GM23338 (cell line): ENCODE measurements at regions not wholly inside any gene's neighbourhood (a gene's known extent, or its start where the extent isn't known, plus 50 kb on each side); places are given as distances from the start of the nearest gene placed in this dataset.

Experiments
- ATAC-seq: fragments of 200-7000 bp; cut with Tn5 transposase; 3 replicates; pipeline ENCODE4 v1.9.1; 2020
- DNase-seq: peaks from one replicate; pipeline ENCODE4 v3.0.0-alpha.2; 2015; ENCODE audit warnings: low spot score
- H2AFZ ChIP-seq: fragments of 200-600 bp; sonication (generic); 2 replicates; pipeline ENCODE4 v1.8.0; 2016; ENCODE audit warnings: antibody characterized with exemption, mild to moderate bottlenecking, moderate library complexity
- H3F3A ChIP-seq: fragments of 200-600 bp; sonication (generic); replicated peaks from 2 replicates; pipeline ENCODE4 v1.8.0; 2017; ENCODE audit warnings: antibody characterized with exemption, mixed run types, low read depth
- H3K27ac ChIP-seq: fragments of 200-600 bp; sonication (generic); 2 replicates; pipeline ENCODE4 v1.6.1; 2016; ENCODE audit warnings: low read depth
- H3K27me3 ChIP-seq: fragments of 200-600 bp; sonication (generic); 2 replicates; pipeline ENCODE4 v1.8.0; 2016; ENCODE audit warnings: mild to moderate bottlenecking, mixed run types, moderate library complexity; ENCODE audit not compliant: insufficient read depth
- H3K36me3 ChIP-seq: fragments of 200-600 bp; sonication (generic); 2 replicates; pipeline ENCODE4 v1.8.0; 2016; ENCODE audit warnings: mild to moderate bottlenecking; ENCODE audit not compliant: insufficient read depth
- H3K4me1 ChIP-seq: fragments of 200-600 bp; sonication (generic); 2 replicates; pipeline ENCODE4 v1.8.0; 2016; ENCODE audit warnings: mild to moderate bottlenecking, moderate library complexity; ENCODE audit not compliant: insufficient read depth
- H3K4me2 ChIP-seq: fragments of 200-600 bp; sonication (generic); 2 replicates; pipeline ENCODE4 v1.7.1; 2017; ENCODE audit warnings: mixed run types
- H3K4me3 ChIP-seq: fragments of 200-600 bp; sonication (generic); 2 replicates; pipeline ENCODE4 v1.6.1; 2016; ENCODE audit warnings: mixed run types
- H3K79me2 ChIP-seq: fragments of 200-600 bp; sonication (generic); replicated peaks from 2 replicates; pipeline ENCODE4 v1.8.0; 2017; ENCODE audit warnings: mild to moderate bottlenecking; ENCODE audit not compliant: insufficient read depth
- H3K9me2 ChIP-seq: fragments of 200-600 bp; sonication (generic); 2 replicates; pipeline ENCODE4 v1.8.0; 2017; ENCODE audit not compliant: insufficient read depth
- H4K20me1 ChIP-seq: fragments of 200-600 bp; sonication (generic); replicated peaks from 2 replicates; pipeline ENCODE4 v1.8.0; 2017; ENCODE audit warnings: mild to moderate bottlenecking; ENCODE audit not compliant: insufficient read depth
- H3K27ac Mint-ChIP-seq: 2 replicates; pipeline ENCODE4 v1.8.0; 2020; ENCODE audit warnings: inconsistent platforms, mild to moderate bottlenecking, moderate library complexity, mixed read lengths
- H3K27me3 Mint-ChIP-seq: 3 replicates; pipeline ENCODE4 v1.8.0; 2022; ENCODE audit warnings: low read depth, mild to moderate bottlenecking, moderate library complexity, mixed read lengths, inconsistent platforms; ENCODE audit not compliant: insufficient read depth, poor library complexity
- H3K36me3 Mint-ChIP-seq: 3 replicates; pipeline ENCODE4 v1.8.0; 2021; ENCODE audit warnings: low read depth, mild to moderate bottlenecking, inconsistent platforms, moderate library complexity, mixed read lengths
- H3K4me1 Mint-ChIP-seq: 3 replicates; pipeline ENCODE4 v1.8.0; 2020; ENCODE audit warnings: mild to moderate bottlenecking, inconsistent platforms, mixed read lengths
- H3K4me3 Mint-ChIP-seq: 3 replicates; pipeline ENCODE4 v1.8.0; 2021; ENCODE audit warnings: moderate library complexity, mild to moderate bottlenecking, inconsistent platforms, mixed read lengths
- H3K9me3 Mint-ChIP-seq: 3 replicates; pipeline ENCODE4 v1.8.0; 2020; ENCODE audit warnings: moderate library complexity, mild to moderate bottlenecking, inconsistent platforms, mixed read lengths
- CREB1 ChIP-seq: fragments of 250-450 bp; sonication (Bioruptor Pico); IDR thresholded peaks from 2 replicates; pipeline ENCODE4 v1.5.0; 2020; ENCODE audit warnings: low read depth, mild to moderate bottlenecking, moderate library complexity
- EZH2 ChIP-seq: fragments of 200-600 bp; sonication (generic); IDR thresholded peaks from one replicate; pipeline ENCODE4 v1.8.0; 2017; ENCODE audit warnings: antibody characterized with exemption, mild to moderate bottlenecking, low read depth; ENCODE audit not compliant: unreplicated experiment
- EZH2phosphoT487 ChIP-seq: fragments of 200-600 bp; sonication (generic); IDR thresholded peaks from one replicate; pipeline ENCODE4 v1.8.1; 2018; ENCODE audit warnings: antibody characterized with exemption; ENCODE audit not compliant: unreplicated experiment
- NANOG ChIP-seq: IDR thresholded peaks from 2 replicates; pipeline ENCODE4 v1.6.1; 2016; ENCODE audit warnings: antibody characterized with exemption, borderline replicate concordance
- POLR2AphosphoS5 ChIP-seq: IDR thresholded peaks from 2 replicates; pipeline ENCODE4 v1.6.1; 2016; ENCODE audit warnings: antibody characterized with exemption, low read depth
- STAT1 ChIP-seq: IDR thresholded peaks from one replicate; pipeline ENCODE4 v1.6.1; 2016; ENCODE audit warnings: antibody characterized with exemption; ENCODE audit not compliant: unreplicated experiment
- ZNF331 ChIP-seq: fragments of 250-450 bp; sonication (Bioruptor Pico); IDR thresholded peaks from 2 replicates; pipeline ENCODE4 v1.5.0; 2020; ENCODE audit warnings: low read depth, mild to moderate bottlenecking, moderate library complexity
- TF ChIP-seq, protein P1 (sequence below), 2 experiments: fragments of 200-600 bp in 1 of 2; sonication (generic) in 1 of 2; conservative IDR thresholded peaks; 2 replicates each; pipeline versions ENCODE4 v1.5.1 to v1.6.1; 2016 to 2017; ENCODE audit warnings: antibody characterized with exemption in 2 of 2, low read depth in 2 of 2, mild to moderate bottlenecking in 2 of 2, moderate library complexity in 1 of 2
- TF ChIP-seq, protein P2 (sequence below): IDR thresholded peaks from 2 replicates; pipeline ENCODE4 v1.6.1; 2016; ENCODE audit warnings: antibody characterized with exemption
- TF ChIP-seq, protein P3 (sequence below): IDR thresholded peaks from one replicate; pipeline ENCODE4 v1.6.1; 2018; ENCODE audit warnings: antibody characterized with exemption; ENCODE audit not compliant: unreplicated experiment

- Mint-ChIP-seq H3K27me3 (no peaks in the 10 kb centered on the region), H3K36me3 (no peaks in the 10 kb centered on the region), H3K27ac (no peak overlapping the region), H3K4me3 (no peak overlapping the region), H3K9me3 (no peaks in the 10 kb centered on the region), H3K4me1 (no peaks in the 10 kb centered on the region)
- Histone ChIP-seq H3K27me3 (no peaks in the 10 kb centered on the region), H3K4me2 (no peak overlapping the region), H3K36me3 (no peaks in the 10 kb centered on the region), H3K27ac (no peak overlapping the region), H3F3A (no peaks in the 10 kb centered on the region), H3K4me3 (no peak overlapping the region), H3K79me2 (no peaks in the 10 kb centered on the region), H2AFZ (no peak overlapping the region), H3K4me1 (no peaks in the 10 kb centered on the region), H4K20me1 (no peaks in the 10 kb centered on the region), H3K9me2 (peaks cover 13% of the 10 kb centered on the region)
- ATAC-seq (no peak), DNase-seq (no peak)
- TF ChIP-seq, protein P1, sequence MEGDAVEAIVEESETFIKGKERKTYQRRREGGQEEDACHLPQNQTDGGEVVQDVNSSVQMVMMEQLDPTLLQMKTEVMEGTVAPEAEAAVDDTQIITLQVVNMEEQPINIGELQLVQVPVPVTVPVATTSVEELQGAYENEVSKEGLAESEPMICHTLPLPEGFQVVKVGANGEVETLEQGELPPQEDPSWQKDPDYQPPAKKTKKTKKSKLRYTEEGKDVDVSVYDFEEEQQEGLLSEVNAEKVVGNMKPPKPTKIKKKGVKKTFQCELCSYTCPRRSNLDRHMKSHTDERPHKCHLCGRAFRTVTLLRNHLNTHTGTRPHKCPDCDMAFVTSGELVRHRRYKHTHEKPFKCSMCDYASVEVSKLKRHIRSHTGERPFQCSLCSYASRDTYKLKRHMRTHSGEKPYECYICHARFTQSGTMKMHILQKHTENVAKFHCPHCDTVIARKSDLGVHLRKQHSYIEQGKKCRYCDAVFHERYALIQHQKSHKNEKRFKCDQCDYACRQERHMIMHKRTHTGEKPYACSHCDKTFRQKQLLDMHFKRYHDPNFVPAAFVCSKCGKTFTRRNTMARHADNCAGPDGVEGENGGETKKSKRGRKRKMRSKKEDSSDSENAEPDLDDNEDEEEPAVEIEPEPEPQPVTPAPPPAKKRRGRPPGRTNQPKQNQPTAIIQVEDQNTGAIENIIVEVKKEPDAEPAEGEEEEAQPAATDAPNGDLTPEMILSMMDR (conservative IDR thresholded peaks at IDR 0.05; ENCODE audit: low read depth in 2 of 2), result no peak
- TF ChIP-seq EZH2, result no peak
- TF ChIP-seq POLR2AphosphoS5, result no peak
- no peak for TF ChIP-seq NANOG
- TF ChIP-seq ZNF331 (CRISPR knock-in tag), result no peak
Measured at GRCh38 chr3:176723758-176724393, 473.4 kb downstream of the TBL1XR1 start.

DNA sequence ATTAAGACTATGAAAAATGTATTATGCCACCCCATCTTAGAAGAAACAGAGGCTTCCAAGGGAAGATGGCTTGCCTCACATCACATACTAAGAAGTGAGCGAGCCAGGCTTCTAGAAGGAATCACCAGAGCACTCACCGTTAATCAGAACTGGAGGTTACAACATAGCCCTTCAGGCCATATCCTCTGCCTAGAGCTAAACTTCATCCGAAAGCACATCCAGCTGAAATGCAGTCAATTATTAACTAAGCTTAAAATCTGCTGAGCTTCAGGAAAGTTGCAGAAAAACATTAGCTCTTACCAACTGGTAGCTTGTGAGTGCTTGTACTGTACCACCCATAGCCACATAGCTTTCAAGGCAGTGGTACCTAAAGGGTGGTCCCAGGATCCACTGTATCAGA lies 483.2 kb downstream of the TBL1XR1 start:
- DNase-seq, result no peak
- Histone ChIP-seq H2AFZ (no peak overlapping the region), H4K20me1 (no peaks in the 10 kb centered on the region), H3K27me3 (no peaks in the 10 kb centered on the region), H3K36me3 (no peaks in the 10 kb centered on the region), H3F3A (no peaks in the 10 kb centered on the region), H3K4me1 (peaks cover 8% of the 10 kb centered on the region; the same call in 1 of the 2 replicates), H3K4me3 (no peak overlapping the region), H3K4me2 (no peak overlapping the region), H3K79me2 (no peaks in the 10 kb centered on the region), H3K9me2 (no peaks in the 10 kb centered on the region), H3K27ac (no peak overlapping the region)
- Mint-ChIP-seq H3K9me3 (peaks cover 3% of the 10 kb centered on the region; the same call in 1 of the 3 replicates), H3K27ac (no peak overlapping the region), H3K27me3 (no peaks in the 10 kb centered on the region), H3K4me1 (peaks cover 6% of the 10 kb centered on the region; the same call in 1 of the 3 replicates), H3K4me3 (no peak overlapping the region), H3K36me3 (no peaks in the 10 kb centered on the region)
- ATAC-seq, result no peak
- TF ChIP-seq ZNF331 (CRISPR knock-in tag) (no peak), STAT1 (no peak), POLR2AphosphoS5 (no peak), NANOG (no peak), EZH2 (no peak), CREB1 (CRISPR knock-in tag) (no peak), EZH2phosphoT487 (no peak)
- TF ChIP-seq, protein P1 (conservative IDR thresholded peaks at IDR 0.05; ENCODE audit: low read depth in 2 of 2), result no peak
- TF ChIP-seq, protein P2, sequence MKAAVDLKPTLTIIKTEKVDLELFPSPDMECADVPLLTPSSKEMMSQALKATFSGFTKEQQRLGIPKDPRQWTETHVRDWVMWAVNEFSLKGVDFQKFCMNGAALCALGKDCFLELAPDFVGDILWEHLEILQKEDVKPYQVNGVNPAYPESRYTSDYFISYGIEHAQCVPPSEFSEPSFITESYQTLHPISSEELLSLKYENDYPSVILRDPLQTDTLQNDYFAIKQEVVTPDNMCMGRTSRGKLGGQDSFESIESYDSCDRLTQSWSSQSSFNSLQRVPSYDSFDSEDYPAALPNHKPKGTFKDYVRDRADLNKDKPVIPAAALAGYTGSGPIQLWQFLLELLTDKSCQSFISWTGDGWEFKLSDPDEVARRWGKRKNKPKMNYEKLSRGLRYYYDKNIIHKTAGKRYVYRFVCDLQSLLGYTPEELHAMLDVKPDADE, result no peak
- TF ChIP-seq, protein P3, sequence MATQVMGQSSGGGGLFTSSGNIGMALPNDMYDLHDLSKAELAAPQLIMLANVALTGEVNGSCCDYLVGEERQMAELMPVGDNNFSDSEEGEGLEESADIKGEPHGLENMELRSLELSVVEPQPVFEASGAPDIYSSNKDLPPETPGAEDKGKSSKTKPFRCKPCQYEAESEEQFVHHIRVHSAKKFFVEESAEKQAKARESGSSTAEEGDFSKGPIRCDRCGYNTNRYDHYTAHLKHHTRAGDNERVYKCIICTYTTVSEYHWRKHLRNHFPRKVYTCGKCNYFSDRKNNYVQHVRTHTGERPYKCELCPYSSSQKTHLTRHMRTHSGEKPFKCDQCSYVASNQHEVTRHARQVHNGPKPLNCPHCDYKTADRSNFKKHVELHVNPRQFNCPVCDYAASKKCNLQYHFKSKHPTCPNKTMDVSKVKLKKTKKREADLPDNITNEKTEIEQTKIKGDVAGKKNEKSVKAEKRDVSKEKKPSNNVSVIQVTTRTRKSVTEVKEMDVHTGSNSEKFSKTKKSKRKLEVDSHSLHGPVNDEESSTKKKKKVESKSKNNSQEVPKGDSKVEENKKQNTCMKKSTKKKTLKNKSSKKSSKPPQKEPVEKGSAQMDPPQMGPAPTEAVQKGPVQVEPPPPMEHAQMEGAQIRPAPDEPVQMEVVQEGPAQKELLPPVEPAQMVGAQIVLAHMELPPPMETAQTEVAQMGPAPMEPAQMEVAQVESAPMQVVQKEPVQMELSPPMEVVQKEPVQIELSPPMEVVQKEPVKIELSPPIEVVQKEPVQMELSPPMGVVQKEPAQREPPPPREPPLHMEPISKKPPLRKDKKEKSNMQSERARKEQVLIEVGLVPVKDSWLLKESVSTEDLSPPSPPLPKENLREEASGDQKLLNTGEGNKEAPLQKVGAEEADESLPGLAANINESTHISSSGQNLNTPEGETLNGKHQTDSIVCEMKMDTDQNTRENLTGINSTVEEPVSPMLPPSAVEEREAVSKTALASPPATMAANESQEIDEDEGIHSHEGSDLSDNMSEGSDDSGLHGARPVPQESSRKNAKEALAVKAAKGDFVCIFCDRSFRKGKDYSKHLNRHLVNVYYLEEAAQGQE, result no peak
